KMS-11 (cell line): ENCODE measurements at regions not wholly inside any gene's neighbourhood (a gene's known extent, or its start where the extent isn't known, plus 50 kb on each side); places are given as distances from the start of the nearest gene placed in this dataset.

Source experiments
- H2AFZ ChIP-seq: fragments of 200-600 bp; sonication (generic); 2 replicates; pipeline ENCODE4 v1.6.1; 2016; ENCODE audit warnings: antibody characterized with exemption, mixed run types, low read depth
- H3K27ac ChIP-seq: fragments of 200-600 bp; sonication (generic); 2 replicates; pipeline ENCODE4 v1.6.1; 2016; ENCODE audit warnings: mild to moderate bottlenecking, mixed run types
- H3K27me3 ChIP-seq: fragments of 200-600 bp; sonication (generic); 2 replicates; pipeline ENCODE4 v1.6.1; 2017; ENCODE audit warnings: mild to moderate bottlenecking, low read depth, mixed run types, moderate library complexity; ENCODE audit not compliant: insufficient read depth
- H3K36me3 ChIP-seq: fragments of 200-600 bp; sonication (generic); 2 replicates; pipeline ENCODE4 v1.6.1; 2017; ENCODE audit warnings: mild to moderate bottlenecking, mixed run types; ENCODE audit not compliant: insufficient read depth
- H3K4me1 ChIP-seq: fragments of 200-600 bp; sonication (generic); 2 replicates; pipeline ENCODE4 v1.6.1; 2016; ENCODE audit warnings: mild to moderate bottlenecking, low read depth, mixed run types; ENCODE audit not compliant: poor library complexity, severe bottlenecking
- H3K4me2 ChIP-seq: fragments of 200-600 bp; sonication (generic); 2 replicates; pipeline ENCODE4 v1.7.0; 2016; ENCODE audit warnings: mild to moderate bottlenecking, mixed run types
- H3K4me3 ChIP-seq: fragments of 200-600 bp; sonication (generic); IDR thresholded peaks from 2 replicates; pipeline ENCODE4 v1.6.1; 2017; ENCODE audit warnings: low read depth, low read length, mixed read lengths; ENCODE audit not compliant: insufficient read depth
- H3K79me2 ChIP-seq: fragments of 200-600 bp; sonication (generic); 2 replicates; pipeline ENCODE4 v1.6.1; 2016; ENCODE audit warnings: low read depth, mixed run types; ENCODE audit not compliant: insufficient read depth
- H3K9ac ChIP-seq: fragments of 200-600 bp; sonication (generic); 2 replicates; pipeline ENCODE4 v1.6.1; 2016; ENCODE audit warnings: mild to moderate bottlenecking, mixed run types
- H4K20me1 ChIP-seq: fragments of 200-600 bp; sonication (generic); 2 replicates; pipeline ENCODE4 v1.6.1; 2016; ENCODE audit warnings: mild to moderate bottlenecking, mixed run types; ENCODE audit not compliant: insufficient read depth
- CTCF ChIP-seq: fragments of 200-600 bp; sonication (generic); conservative IDR thresholded peaks from 2 replicates; pipeline ENCODE4 v1.6.1; 2017; ENCODE audit warnings: low read depth, mild to moderate bottlenecking, antibody characterized with exemption, low read length, moderate library complexity, mixed read lengths

GRCh38 chr6:153938876-153939275 is 100.2 kb upstream of the OPRM1 start:
- no peak for TF ChIP-seq CTCF
- H3K9ac ChIP-seq = no peak overlapping the region
- no peaks in the 10 kb centered on the region for H3K27me3 ChIP-seq
- H3K36me3 ChIP-seq = no peaks in the 10 kb centered on the region
- H3K4me3 ChIP-seq = no peak overlapping the region
- H3K4me2 ChIP-seq = no peak overlapping the region
- no peak overlapping the region for H2AFZ ChIP-seq
- no peak overlapping the region for H3K27ac ChIP-seq
- no peaks in the 10 kb centered on the region for H4K20me1 ChIP-seq
- H3K4me1 ChIP-seq = no peaks in the 10 kb centered on the region
- no peaks in the 10 kb centered on the region for H3K79me2 ChIP-seq

- no peaks in the 10 kb centered on the region for H3K36me3 ChIP-seq
- no peak overlapping the region for H3K9ac ChIP-seq
- no peak overlapping the region for H2AFZ ChIP-seq
- H3K4me3 ChIP-seq = no peak overlapping the region
- no peaks in the 10 kb centered on the region for H4K20me1 ChIP-seq
- H3K27me3 ChIP-seq = no peaks in the 10 kb centered on the region
- H3K4me1 ChIP-seq = no peaks in the 10 kb centered on the region
- TF ChIP-seq CTCF = no peak
- H3K4me2 ChIP-seq = no peak overlapping the region
- H3K27ac ChIP-seq = no peak overlapping the region
- H3K79me2 ChIP-seq = no peaks in the 10 kb centered on the region
Observed at GRCh38 chr6:153931431-153931830, 107.6 kb upstream of the OPRM1 start.

- Histone ChIP-seq H3K4me1 (no peaks in the 10 kb centered on the region), H3K9ac (no peak overlapping the region), H3K4me2 (no peak overlapping the region)
Observed at GRCh38 chr6:153927867-153928266, 111.2 kb upstream of the OPRM1 start.

GRCh38 chr6:153898360-153899059 is 140.5 kb upstream of the OPRM1 start:
- H3K79me2 ChIP-seq = no peaks in the 10 kb centered on the region
- no peak overlapping the region for H3K9ac ChIP-seq
- no peaks in the 10 kb centered on the region for H3K4me1 ChIP-seq
- no peak overlapping the region for H2AFZ ChIP-seq
- H4K20me1 ChIP-seq = no peaks in the 10 kb centered on the region
- H3K4me2 ChIP-seq = no peak overlapping the region
- H3K27ac ChIP-seq = no peak overlapping the region
- TF ChIP-seq CTCF = no peak
- no peaks in the 10 kb centered on the region for H3K27me3 ChIP-seq
- no peak overlapping the region for H3K4me3 ChIP-seq
- H3K36me3 ChIP-seq = no peaks in the 10 kb centered on the region

More at GRCh38 chr6:153927867-153928266, 111.2 kb upstream of the OPRM1 start:
- Histone ChIP-seq H3K27me3 (no peaks in the 10 kb centered on the region), H4K20me1 (no peaks in the 10 kb centered on the region), H3K36me3 (no peaks in the 10 kb centered on the region), H3K79me2 (no peaks in the 10 kb centered on the region), H2AFZ (no peak overlapping the region), H3K27ac (no peak overlapping the region), H3K4me3 (no peak overlapping the region)
- TF ChIP-seq CTCF = no peak
